GM12801 (cell line): ENCODE measurements at regions not wholly inside any gene's neighbourhood (a gene's known extent, or its start where the extent isn't known, plus 50 kb on each side); places are given as distances from the start of the nearest gene placed in this dataset.

Experiments
- CTCF ChIP-seq: IDR thresholded peaks from one replicate; pipeline ENCODE4 v1.5.1; 2011; ENCODE audit warnings: control low read depth; ENCODE audit not compliant: insufficient read length; ENCODE audit errors: extremely low read depth

DNA sequence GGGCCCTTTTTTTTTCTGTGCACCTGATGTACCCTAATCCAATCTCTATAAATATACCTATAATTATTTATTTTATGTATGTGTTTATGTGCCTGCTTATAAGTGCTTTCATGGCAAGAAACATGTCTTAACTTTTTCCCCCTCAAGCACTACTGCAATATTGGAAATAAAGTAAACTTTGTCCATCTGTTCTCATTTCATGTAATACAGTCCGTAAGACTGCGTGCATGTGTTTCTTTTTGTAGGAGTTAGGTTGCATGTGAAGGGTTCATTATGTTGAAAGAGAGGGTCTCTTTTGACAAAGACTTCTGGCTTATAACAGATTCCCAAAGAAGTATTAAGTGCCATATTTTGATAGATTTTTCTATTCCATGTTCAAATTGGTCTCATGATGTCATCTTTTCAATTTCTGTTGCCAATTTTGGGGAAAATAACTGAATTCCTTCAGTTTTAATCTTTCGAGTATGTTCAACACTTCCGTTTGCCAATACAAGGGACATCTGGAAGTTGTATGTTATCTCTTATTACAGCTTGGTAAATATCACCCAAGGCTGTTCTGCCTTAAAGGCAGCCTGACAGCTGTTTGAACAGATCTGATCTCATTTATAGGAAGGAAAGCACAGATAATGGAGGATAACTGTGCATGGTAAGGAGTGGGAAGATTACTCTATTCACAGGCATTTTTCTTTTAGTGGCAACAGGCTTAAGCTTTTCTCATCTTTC, 273.1 kb upstream of the SGO1 start:
- TF ChIP-seq CTCF: no peak

- no peak for TF ChIP-seq CTCF
Measured at GRCh38 chr3:20456511-20456910, 270.5 kb upstream of the SGO1 start.

- TF ChIP-seq CTCF: no peak
Measured at GRCh38 chr3:20451170-20451569, 265.2 kb upstream of the SGO1 start.

DNA sequence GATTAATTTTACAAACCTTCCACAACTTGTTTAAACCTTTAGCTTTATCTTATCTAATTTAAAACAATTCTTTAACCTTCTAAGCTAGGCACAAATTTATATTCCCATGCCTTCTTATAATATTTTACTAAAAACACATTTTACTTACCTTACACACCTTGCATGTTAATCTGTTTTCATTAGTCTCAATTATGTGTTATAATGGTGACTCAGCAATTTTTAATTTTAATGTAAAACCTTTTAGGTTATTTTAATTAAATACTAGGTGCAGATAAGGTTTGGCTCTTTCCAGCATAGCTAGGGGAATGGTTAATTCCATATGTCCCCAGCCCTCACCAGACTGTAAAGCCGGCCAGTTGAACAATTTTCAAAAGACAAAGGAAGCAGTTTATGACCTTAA, 264.6 kb upstream of the SGO1 start:
- TF ChIP-seq CTCF: no peak

- TF ChIP-seq CTCF: no peak
Measured at GRCh38 chr3:20442846-20443245, 256.8 kb upstream of the SGO1 start.

DNA sequence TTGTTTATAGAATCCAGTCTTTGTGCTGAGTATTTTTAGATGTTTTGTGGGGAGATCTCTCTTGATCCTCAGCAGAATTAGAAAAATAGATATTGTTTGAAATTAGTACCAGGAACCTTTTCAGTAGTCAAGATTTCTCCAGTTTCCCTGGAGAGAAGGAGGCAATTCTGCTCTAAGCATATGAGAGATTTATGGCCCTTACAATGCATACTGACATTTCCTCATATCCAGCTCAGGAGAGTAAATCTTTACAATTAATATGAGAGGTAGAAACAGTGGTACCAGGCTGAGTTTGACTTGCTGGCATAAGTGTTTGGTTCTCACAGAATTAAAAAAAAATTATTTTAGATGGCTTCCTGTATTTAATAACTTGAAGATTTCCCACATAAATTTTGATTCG, 239.1 kb upstream of the SGO1 start:
- no peak for TF ChIP-seq CTCF

DNA sequence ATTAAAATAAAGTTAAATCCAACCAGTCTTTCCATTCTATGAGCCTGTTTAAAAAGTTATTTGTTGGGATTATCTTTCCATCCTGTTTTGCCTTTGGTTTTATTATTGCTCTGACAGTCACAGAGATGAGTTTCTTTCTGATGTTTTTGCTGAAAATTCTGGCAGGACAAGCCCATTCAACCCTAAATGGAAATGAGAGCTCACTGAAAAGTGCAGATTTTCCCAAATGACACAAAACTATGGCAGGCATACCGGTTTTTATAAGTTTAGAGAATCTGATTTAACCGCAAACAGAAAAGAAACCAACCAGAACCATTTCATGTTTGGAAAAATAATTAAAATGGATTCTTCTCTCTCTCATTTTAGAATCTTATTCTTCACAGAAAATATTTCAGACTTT, 238.1 kb upstream of the SGO1 start:
- TF ChIP-seq CTCF: no peak
